GM12878 (cell line): ENCODE measurements at regions not wholly inside any gene's neighbourhood (a gene's known extent, or its start where the extent isn't known, plus 50 kb on each side); places are given as distances from the start of the nearest gene placed in this dataset.

Source experiments
- POLR2A ChIP-seq: IDR thresholded peaks from 2 replicates; pipeline ENCODE4 v1.6.1; 2011; ENCODE audit warnings: low read depth, mild to moderate bottlenecking, low read length
- TAF1 ChIP-seq: IDR thresholded peaks from 2 replicates; pipeline ENCODE4 v1.6.1; 2011; ENCODE audit warnings: mild to moderate bottlenecking, low read depth, low read length, borderline replicate concordance
- TF ChIP-seq, protein P1 (sequence below): fragments of 450-650 bp; IDR thresholded peaks from 2 replicates; pipeline ENCODE4 v1.6.1; 2016; ENCODE audit warnings: mild to moderate bottlenecking, moderate library complexity, borderline replicate concordance
- TF ChIP-seq, protein P2 (sequence below), 3 experiments: IDR thresholded peaks in 2 of 3; conservative IDR thresholded peaks in 1 of 3; 2 replicates each; pipeline ENCODE4 v1.5.1; 2011; ENCODE audit warnings: low read depth in 3 of 3, low read length in 3 of 3, mild to moderate bottlenecking in 3 of 3, control low read depth in 2 of 3, moderate library complexity in 2 of 3, inconsistent platforms in 1 of 3, mixed read lengths in 1 of 3; ENCODE audit not compliant: control insufficient read depth in 2 of 3, insufficient read depth in 1 of 3; ENCODE audit errors: extremely low read depth in 1 of 3

DNA sequence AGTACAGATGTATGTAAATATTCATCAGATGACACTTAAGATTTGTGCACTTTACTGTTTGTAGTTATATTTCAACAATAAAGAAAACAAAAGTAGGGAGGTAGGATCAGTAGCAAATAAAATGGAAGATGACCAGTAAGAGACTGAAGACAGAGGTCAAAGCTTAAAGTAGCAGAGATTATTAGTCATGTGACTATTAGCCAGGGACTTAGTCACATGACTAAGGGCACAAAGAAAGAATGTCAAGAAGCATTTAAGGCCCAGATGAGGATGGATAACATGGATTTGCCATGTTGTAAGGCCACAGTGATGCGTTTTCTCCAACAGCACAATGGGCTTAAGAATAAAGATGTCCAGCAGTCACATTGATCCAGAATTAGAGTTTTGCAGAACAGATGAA is 479.6 kb downstream of the BCOR start:
- no peak for TF ChIP-seq POLR2A
- TF ChIP-seq, protein P1, sequence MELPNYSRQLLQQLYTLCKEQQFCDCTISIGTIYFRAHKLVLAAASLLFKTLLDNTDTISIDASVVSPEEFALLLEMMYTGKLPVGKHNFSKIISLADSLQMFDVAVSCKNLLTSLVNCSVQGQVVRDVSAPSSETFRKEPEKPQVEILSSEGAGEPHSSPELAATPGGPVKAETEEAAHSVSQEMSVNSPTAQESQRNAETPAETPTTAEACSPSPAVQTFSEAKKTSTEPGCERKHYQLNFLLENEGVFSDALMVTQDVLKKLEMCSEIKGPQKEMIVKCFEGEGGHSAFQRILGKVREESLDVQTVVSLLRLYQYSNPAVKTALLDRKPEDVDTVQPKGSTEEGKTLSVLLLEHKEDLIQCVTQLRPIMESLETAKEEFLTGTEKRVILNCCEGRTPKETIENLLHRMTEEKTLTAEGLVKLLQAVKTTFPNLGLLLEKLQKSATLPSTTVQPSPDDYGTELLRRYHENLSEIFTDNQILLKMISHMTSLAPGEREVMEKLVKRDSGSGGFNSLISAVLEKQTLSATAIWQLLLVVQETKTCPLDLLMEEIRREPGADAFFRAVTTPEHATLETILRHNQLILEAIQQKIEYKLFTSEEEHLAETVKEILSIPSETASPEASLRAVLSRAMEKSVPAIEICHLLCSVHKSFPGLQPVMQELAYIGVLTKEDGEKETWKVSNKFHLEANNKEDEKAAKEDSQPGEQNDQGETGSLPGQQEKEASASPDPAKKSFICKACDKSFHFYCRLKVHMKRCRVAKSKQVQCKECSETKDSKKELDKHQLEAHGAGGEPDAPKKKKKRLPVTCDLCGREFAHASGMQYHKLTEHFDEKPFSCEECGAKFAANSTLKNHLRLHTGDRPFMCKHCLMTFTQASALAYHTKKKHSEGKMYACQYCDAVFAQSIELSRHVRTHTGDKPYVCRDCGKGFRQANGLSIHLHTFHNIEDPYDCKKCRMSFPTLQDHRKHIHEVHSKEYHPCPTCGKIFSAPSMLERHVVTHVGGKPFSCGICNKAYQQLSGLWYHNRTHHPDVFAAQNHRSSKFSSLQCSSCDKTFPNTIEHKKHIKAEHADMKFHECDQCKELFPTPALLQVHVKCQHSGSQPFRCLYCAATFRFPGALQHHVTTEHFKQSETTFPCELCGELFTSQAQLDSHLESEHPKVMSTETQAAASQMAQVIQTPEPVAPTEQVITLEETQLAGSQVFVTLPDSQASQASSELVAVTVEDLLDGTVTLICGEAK: no peak
- TF ChIP-seq, protein P2, sequence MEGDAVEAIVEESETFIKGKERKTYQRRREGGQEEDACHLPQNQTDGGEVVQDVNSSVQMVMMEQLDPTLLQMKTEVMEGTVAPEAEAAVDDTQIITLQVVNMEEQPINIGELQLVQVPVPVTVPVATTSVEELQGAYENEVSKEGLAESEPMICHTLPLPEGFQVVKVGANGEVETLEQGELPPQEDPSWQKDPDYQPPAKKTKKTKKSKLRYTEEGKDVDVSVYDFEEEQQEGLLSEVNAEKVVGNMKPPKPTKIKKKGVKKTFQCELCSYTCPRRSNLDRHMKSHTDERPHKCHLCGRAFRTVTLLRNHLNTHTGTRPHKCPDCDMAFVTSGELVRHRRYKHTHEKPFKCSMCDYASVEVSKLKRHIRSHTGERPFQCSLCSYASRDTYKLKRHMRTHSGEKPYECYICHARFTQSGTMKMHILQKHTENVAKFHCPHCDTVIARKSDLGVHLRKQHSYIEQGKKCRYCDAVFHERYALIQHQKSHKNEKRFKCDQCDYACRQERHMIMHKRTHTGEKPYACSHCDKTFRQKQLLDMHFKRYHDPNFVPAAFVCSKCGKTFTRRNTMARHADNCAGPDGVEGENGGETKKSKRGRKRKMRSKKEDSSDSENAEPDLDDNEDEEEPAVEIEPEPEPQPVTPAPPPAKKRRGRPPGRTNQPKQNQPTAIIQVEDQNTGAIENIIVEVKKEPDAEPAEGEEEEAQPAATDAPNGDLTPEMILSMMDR (IDR thresholded peaks at IDR 0.05 in 2 of 3, conservative IDR thresholded peaks at IDR 0.05 in 1 of 3; ENCODE audit: control insufficient read depth in 2 of 3, extremely low read depth in 1 of 3, insufficient read depth in 1 of 3, low read depth in 3 of 3, low read length in 3 of 3): no peak
- no peak for TF ChIP-seq TAF1
